PC-9 (cell line): ENCODE measurements at regions not wholly inside any gene's neighbourhood (a gene's known extent, or its start where the extent isn't known, plus 50 kb on each side); places are given as distances from the start of the nearest gene placed in this dataset.

Source experiments
- BruUV-seq: library from RNA; stranded (reverse); fragments of 400-500 nt; replicated peaks from 2 replicates; lab custom pipeline; 2021; lab: Mats Ljungman, UMichigan
- CTCF ChIA-PET: fragments of 300-600 bp; sonication (Branson Sonifier 250); formaldehyde crosslinking; loops from one replicate; lab custom pipeline; 2022; ENCODE audit warnings: antibody characterized with exemption; lab: Charles Lee
- POLR2A ChIA-PET: fragments of 300-600 bp; sonication (Branson Sonifier 250); formaldehyde crosslinking; loops from one replicate; lab custom pipeline; 2022; ENCODE audit warnings: antibody characterized with exemption; ENCODE audit not compliant: unreplicated experiment; lab: Charles Lee
- DNase-seq, 2 experiments: peaks; one replicate each; pipeline versions ENCODE4 v3.0.0 to v3.0.0-alpha.2; 2015 to 2022; ENCODE audit warnings: mixed read lengths in 1 of 2
- H2AFZ ChIP-seq: fragments of 200-600 bp; sonication (generic); 2 replicates; pipeline ENCODE4 v1.8.1; 2017; ENCODE audit warnings: antibody characterized with exemption
- H3F3A ChIP-seq: fragments of 200-600 bp; sonication (generic); 2 replicates; pipeline ENCODE4 v1.8.1; 2017; ENCODE audit warnings: antibody characterized with exemption, mild to moderate bottlenecking, low read depth; ENCODE audit not compliant: insufficient read depth
- H3K27ac ChIP-seq: fragments of 200-600 bp; sonication (generic); 2 replicates; pipeline ENCODE4 v1.6.1; 2016; ENCODE audit warnings: mixed run types
- H3K27me3 ChIP-seq: fragments of 200-600 bp; sonication (generic); 2 replicates; pipeline ENCODE4 v1.6.1; 2016; ENCODE audit warnings: low read depth, mixed run types; ENCODE audit not compliant: insufficient read depth
- H3K36me3 ChIP-seq: fragments of 200-600 bp; sonication (generic); 2 replicates; pipeline ENCODE4 v1.6.1; 2016; ENCODE audit warnings: low read depth, mixed run types
- H3K4me1 ChIP-seq: fragments of 200-600 bp; sonication (generic); replicated peaks from 2 replicates; pipeline ENCODE4 v1.6.1; 2016; ENCODE audit warnings: mixed run types; ENCODE audit not compliant: insufficient read depth
- H3K4me2 ChIP-seq: fragments of 200-600 bp; sonication (generic); 2 replicates; pipeline ENCODE4 v1.6.1; 2017; ENCODE audit warnings: mixed run types
- H3K4me3 ChIP-seq: fragments of 200-600 bp; sonication (generic); 2 replicates; pipeline ENCODE4 v1.6.1; 2016; ENCODE audit warnings: mixed run types
- H3K79me2 ChIP-seq: fragments of 200-600 bp; sonication (generic); 2 replicates; pipeline ENCODE4 v1.6.1; 2017; ENCODE audit warnings: low read depth, mixed run types
- H3K9me2 ChIP-seq: fragments of 200-600 bp; sonication (generic); 2 replicates; pipeline ENCODE4 v1.8.1; 2017; ENCODE audit warnings: mild to moderate bottlenecking; ENCODE audit not compliant: insufficient read depth
- H3K9me3 ChIP-seq: fragments of 200-600 bp; sonication (generic); 2 replicates; pipeline ENCODE4 v1.8.1; 2016; ENCODE audit warnings: low read depth; ENCODE audit not compliant: insufficient read depth
- H4K20me1 ChIP-seq: fragments of 200-600 bp; sonication (generic); 2 replicates; pipeline ENCODE4 v1.8.1; 2017; ENCODE audit not compliant: insufficient read depth
- EZH2 ChIP-seq: fragments of 200-600 bp; sonication (generic); IDR thresholded peaks from 2 replicates; pipeline ENCODE4 v1.8.0; 2017; ENCODE audit warnings: antibody characterized with exemption, low read depth
- intact Hi-C: fragments of 100-400 bp; cut with micrococcal nuclease; formaldehyde crosslinking; loops from one replicate; pipeline ENCODE4 v1.10.0; 2022; ENCODE audit not compliant: unreplicated experiment
- TF ChIP-seq, protein P1 (sequence below): fragments of 200-600 bp; sonication (generic); conservative IDR thresholded peaks from 2 replicates; pipeline ENCODE4 v1.6.1; 2017; ENCODE audit warnings: mixed run types, antibody characterized with exemption, mild to moderate bottlenecking, moderate library complexity

DNA sequence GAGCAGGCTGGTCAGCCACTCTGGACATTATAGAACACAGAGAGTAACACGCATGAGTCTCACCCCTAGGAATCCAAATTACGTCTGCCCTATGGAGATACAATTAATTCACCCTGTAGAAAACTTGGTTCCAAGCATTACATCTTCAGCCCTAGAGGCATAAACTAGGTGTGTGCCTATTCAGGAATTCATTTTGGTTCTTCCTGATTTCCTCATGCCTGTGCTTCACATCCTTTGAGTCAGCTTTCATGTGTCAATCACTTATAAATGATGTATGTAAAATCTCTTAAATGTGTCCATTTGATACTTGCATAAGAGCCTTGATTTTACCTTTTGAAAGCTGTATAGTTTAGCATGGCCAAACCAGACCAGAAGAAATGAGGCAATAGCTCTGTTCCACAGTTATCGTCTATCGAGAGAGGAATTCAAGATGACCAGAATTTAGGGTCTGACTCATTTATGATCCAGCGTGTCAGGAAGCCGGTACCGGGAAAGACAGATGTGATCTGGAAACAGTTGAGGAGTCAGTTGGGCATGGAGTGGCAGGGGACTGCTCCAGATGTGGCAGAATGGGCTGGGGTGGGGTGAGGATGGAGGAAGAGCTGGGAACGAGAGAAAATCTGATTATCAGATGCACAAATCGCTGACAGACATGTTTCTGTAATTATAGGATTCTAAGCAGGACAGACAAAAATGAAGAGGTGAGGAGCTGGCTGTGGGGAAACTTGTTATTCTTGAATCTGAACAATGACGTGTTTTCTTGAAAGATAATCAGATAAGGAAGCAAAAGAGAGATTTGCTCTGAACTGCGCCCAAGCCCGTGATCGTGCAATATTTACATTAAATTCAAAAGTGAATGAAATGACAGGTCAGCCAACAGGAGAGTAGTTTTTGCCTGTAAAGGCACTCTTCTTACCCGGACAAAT, 76.7 kb downstream of the C16orf95 start:
- intact Hi-C loops: loop anchor here (1.0 to 5.0 kb wide), 3 partner anchors 28 to 38 kb away; no protein-coding TSS in a partner anchor
- Histone ChIP-seq H3K4me3 (peak overlapping the region; percentile 32), H3K9me2 (0 out of 2 replicates have a peak, but pooled peaks cover 4% of the 10 kb centered on the region), H2AFZ (no peak overlapping the region), H3K36me3 (no peaks in the 10 kb centered on the region), H3K27me3 (no peaks in the 10 kb centered on the region), H3K27ac (peak overlapping the region; percentile 91), H3K4me2 (peak overlapping the region; percentile 73), H3K4me1 (peaks cover 47% of the 10 kb centered on the region), H4K20me1 (no peaks in the 10 kb centered on the region), H3K79me2 (no peaks in the 10 kb centered on the region), H3F3A (peaks cover 39% of the 10 kb centered on the region), H3K9me3 (no peaks in the 10 kb centered on the region)
- ChIA-PET POLR2A (interaction anchor here (0.6 to 0.7 kb wide), 4 partner anchors 37 to 620 kb away, joined by 3 to 14 read pairs (median 6); no protein-coding TSS in a partner anchor), CTCF (no interaction called here)
- peak; percentile 25 to 92 for DNase-seq
- BruUV-seq: no TSS peak
- TF ChIP-seq, protein P1, sequence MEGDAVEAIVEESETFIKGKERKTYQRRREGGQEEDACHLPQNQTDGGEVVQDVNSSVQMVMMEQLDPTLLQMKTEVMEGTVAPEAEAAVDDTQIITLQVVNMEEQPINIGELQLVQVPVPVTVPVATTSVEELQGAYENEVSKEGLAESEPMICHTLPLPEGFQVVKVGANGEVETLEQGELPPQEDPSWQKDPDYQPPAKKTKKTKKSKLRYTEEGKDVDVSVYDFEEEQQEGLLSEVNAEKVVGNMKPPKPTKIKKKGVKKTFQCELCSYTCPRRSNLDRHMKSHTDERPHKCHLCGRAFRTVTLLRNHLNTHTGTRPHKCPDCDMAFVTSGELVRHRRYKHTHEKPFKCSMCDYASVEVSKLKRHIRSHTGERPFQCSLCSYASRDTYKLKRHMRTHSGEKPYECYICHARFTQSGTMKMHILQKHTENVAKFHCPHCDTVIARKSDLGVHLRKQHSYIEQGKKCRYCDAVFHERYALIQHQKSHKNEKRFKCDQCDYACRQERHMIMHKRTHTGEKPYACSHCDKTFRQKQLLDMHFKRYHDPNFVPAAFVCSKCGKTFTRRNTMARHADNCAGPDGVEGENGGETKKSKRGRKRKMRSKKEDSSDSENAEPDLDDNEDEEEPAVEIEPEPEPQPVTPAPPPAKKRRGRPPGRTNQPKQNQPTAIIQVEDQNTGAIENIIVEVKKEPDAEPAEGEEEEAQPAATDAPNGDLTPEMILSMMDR: no peak
- no peak for TF ChIP-seq EZH2

DNA sequence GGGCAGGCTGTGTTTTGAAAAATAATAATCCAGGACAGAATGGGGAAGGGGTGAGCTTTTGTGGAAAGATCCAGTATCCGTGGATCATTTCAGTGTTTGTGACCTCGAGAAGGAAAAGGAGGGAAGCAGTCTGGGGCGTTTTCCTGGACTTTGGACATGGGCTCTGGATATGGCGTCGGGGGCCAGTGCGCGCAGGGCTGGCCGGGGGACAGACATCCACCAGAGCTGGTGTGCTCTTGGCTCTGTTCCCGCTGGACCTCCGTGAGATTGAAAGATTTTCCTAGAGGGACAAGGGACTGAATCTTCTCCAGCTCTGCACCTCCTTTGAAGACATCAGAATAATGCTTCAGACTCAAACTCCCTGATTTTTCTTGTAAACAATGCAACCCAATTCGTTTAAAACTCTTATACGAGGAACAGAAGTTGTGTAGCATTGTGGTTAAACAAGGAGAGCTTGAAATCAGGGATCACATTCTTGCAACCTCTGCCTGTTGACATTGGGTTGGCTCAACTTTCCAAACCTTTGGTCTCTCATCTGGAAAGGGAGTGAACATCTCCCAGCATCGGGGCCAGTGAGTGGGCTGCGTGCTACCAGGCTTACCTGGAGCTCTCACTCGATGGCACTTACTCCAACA, 75.9 kb downstream of the C16orf95 start:
- intact Hi-C loops: loop anchor here (1.0 to 5.0 kb wide), 3 partner anchors 28 to 39 kb away; no protein-coding TSS in a partner anchor
- TF ChIP-seq, protein P1: no peak
- TF ChIP-seq EZH2: no peak
- Histone ChIP-seq H3K4me1 (peaks cover 47% of the 10 kb centered on the region), H4K20me1 (no peaks in the 10 kb centered on the region), H3F3A (peaks cover 39% of the 10 kb centered on the region), H3K4me3 (peak overlapping the region; percentile 32; the same call in 1 of the 2 replicates), H3K27me3 (no peaks in the 10 kb centered on the region), H3K79me2 (no peaks in the 10 kb centered on the region), H3K36me3 (no peaks in the 10 kb centered on the region), H3K4me2 (peak overlapping the region; percentile 73), H3K9me2 (0 out of 2 replicates have a peak, but pooled peaks cover 4% of the 10 kb centered on the region), H3K27ac (peak overlapping the region; percentile 91), H2AFZ (no peak overlapping the region), H3K9me3 (no peaks in the 10 kb centered on the region)
- CTCF ChIA-PET: no interaction called here
- no peak for DNase-seq
- no TSS peak for BruUV-seq
- POLR2A ChIA-PET: interaction anchor here (0.6 kb wide), 2 partner anchors 36 to 487 kb away, joined by 3 to 8 read pairs; no protein-coding TSS in a partner anchor

DNA sequence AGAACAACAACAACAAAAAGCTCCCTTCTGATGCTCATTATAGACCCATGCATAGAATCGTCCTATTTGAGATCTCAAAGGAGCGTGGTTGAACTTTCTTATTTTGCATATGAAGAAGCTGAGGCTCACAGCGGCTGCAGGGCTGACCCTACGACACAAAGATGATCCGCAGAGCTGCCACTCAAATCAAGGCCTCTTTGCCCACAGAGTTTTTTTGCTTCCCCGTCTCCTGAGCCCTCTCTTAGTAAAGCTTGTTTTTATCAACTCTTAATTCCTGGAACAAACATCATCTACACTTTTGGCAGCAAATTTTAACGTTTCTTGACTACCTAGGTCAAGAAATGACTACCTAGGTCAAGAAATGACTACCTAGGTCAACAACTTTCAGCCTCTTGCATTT, 73.7 kb downstream of the C16orf95 start:
- no peak for TF ChIP-seq EZH2
- TF ChIP-seq, protein P1: no peak
- peaks cover 35% of the 10 kb centered on the region for H3F3A ChIP-seq
- no peaks in the 10 kb centered on the region for H3K79me2 ChIP-seq
- H2AFZ ChIP-seq: no peak overlapping the region
- H3K4me1 ChIP-seq: peaks cover 37% of the 10 kb centered on the region
- H3K27me3 ChIP-seq: no peaks in the 10 kb centered on the region
- H3K27ac ChIP-seq: no peak overlapping the region
- BruUV-seq: no TSS peak
- H3K36me3 ChIP-seq: no peaks in the 10 kb centered on the region
- H4K20me1 ChIP-seq: no peaks in the 10 kb centered on the region
- 0 out of 2 replicates have a peak, but pooled peaks cover 4% of the 10 kb centered on the region for H3K9me2 ChIP-seq
- no peak overlapping the region for H3K4me2 ChIP-seq
- ChIA-PET POLR2A (no interaction called here), CTCF (no interaction called here)
- H3K9me3 ChIP-seq: no peaks in the 10 kb centered on the region
- H3K4me3 ChIP-seq: no peak overlapping the region
- intact Hi-C loops: loop anchor here (5.0 kb wide), 1 partner anchor 41 kb away; no protein-coding TSS in a partner anchor
- no peak for DNase-seq
